ENCODE measurements at regions not wholly inside any gene's neighbourhood (a gene's known extent, or its start where the extent isn't known, plus 50 kb on each side); places are given as distances from the start of the nearest gene placed in this dataset.

GRCh38 chr18:68234131-68234530 is 480.8 kb downstream of the TMX3 start:
- DNase-seq (ENCODE audit: low read depth in 2 of 2), result peak in 1 of 2 donors; percentile 66
- Histone ChIP-seq H3K27ac (ENCODE audit: insufficient read depth, low read length) (no peak overlapping the region), H3K27me3 (ENCODE audit: control insufficient read depth, insufficient read depth, low read length) (no peaks in the 10 kb centered on the region), H2AFZ (ENCODE audit: low read length) (no peak overlapping the region), H3K79me2 (ENCODE audit: control insufficient read depth, insufficient read depth, low read length) (no peaks in the 10 kb centered on the region), H4K20me1 (ENCODE audit: control insufficient read depth, extremely low read depth, insufficient read depth, low read length) (no peaks in the 10 kb centered on the region), H3K4me3 (replicated peaks in 1 of 4; ENCODE audit: control extremely low read depth in 1 of 4, insufficient read depth in 1 of 4, low read depth in 3 of 4, low read length in 4 of 4) (no peak overlapping the region), H3K9ac (ENCODE audit: insufficient read depth, low read length) (no peak overlapping the region), H3K36me3 (ENCODE audit: control insufficient read depth, insufficient read depth, low read length) (no peaks in the 10 kb centered on the region), H3K4me2 (ENCODE audit: extremely low read depth, insufficient read depth, low read length) (no peak overlapping the region), H3K4me1 (ENCODE audit: control insufficient read depth, extremely low read depth, insufficient read depth, low read length) (no peaks in the 10 kb centered on the region), H3K9me3 (ENCODE audit: control insufficient read depth, insufficient read depth, low read depth, low read length) (no peaks in the 10 kb centered on the region)
- TF ChIP-seq CTCF (conservative IDR thresholded peaks at IDR 0.05 in 1 of 2, IDR thresholded peaks at IDR 0.05 in 1 of 2; ENCODE audit: low read depth in 1 of 2, low read length in 2 of 2) (no peak), EZH2 (IDR thresholded peaks at IDR 0.05; ENCODE audit: low read length, missing control alignments) (no peak)

- H4K20me1 ChIP-seq (ENCODE audit: control insufficient read depth, extremely low read depth, insufficient read depth, low read length), result no peaks in the 10 kb centered on the region
- no peaks in the 10 kb centered on the region for H3K4me1 ChIP-seq (ENCODE audit: control insufficient read depth, extremely low read depth, insufficient read depth, low read length)
- H3K9ac ChIP-seq (ENCODE audit: insufficient read depth, low read length), result no peak overlapping the region
- H3K27me3 ChIP-seq (ENCODE audit: control insufficient read depth, insufficient read depth, low read length), result no peaks in the 10 kb centered on the region
- TF ChIP-seq EZH2 (IDR thresholded peaks at IDR 0.05; ENCODE audit: low read length, missing control alignments), result no peak
- no peaks in the 10 kb centered on the region for H3K9me3 ChIP-seq (ENCODE audit: control insufficient read depth, insufficient read depth, low read depth, low read length)
- H3K4me3 ChIP-seq (replicated peaks in 1 of 4; ENCODE audit: control extremely low read depth in 1 of 4, insufficient read depth in 1 of 4, low read depth in 3 of 4, low read length in 4 of 4), result no peak overlapping the region
- no peaks in the 10 kb centered on the region for H3K36me3 ChIP-seq (ENCODE audit: control insufficient read depth, insufficient read depth, low read length)
- no peak for DNase-seq (ENCODE audit: low read depth in 2 of 2)
- H3K4me2 ChIP-seq (ENCODE audit: extremely low read depth, insufficient read depth, low read length), result no peak overlapping the region
- H2AFZ ChIP-seq (ENCODE audit: low read length), result no peak overlapping the region
- no peaks in the 10 kb centered on the region for H3K79me2 ChIP-seq (ENCODE audit: control insufficient read depth, insufficient read depth, low read length)
- no peak overlapping the region for H3K27ac ChIP-seq (ENCODE audit: insufficient read depth, low read length)
Observed at GRCh38 chr18:68233018-68233417, 481.9 kb downstream of the TMX3 start.

- no peak for TF ChIP-seq EZH2 (IDR thresholded peaks at IDR 0.05; ENCODE audit: low read length, missing control alignments)
- TF ChIP-seq CTCF (conservative IDR thresholded peaks at IDR 0.05 in 1 of 2, IDR thresholded peaks at IDR 0.05 in 1 of 2; ENCODE audit: low read depth in 1 of 2, low read length in 2 of 2), result no peak
- DNase-seq (ENCODE audit: low read depth in 2 of 2), result no peak
- no peaks in the 10 kb centered on the region for H3K27me3 ChIP-seq (ENCODE audit: control insufficient read depth, insufficient read depth, low read length)
- H3K4me1 ChIP-seq (ENCODE audit: control insufficient read depth, extremely low read depth, insufficient read depth, low read length), result no peaks in the 10 kb centered on the region
- H3K36me3 ChIP-seq (ENCODE audit: control insufficient read depth, insufficient read depth, low read length), result no peaks in the 10 kb centered on the region
- H4K20me1 ChIP-seq (ENCODE audit: control insufficient read depth, extremely low read depth, insufficient read depth, low read length), result no peaks in the 10 kb centered on the region
- no peak overlapping the region for H2AFZ ChIP-seq (ENCODE audit: low read length)
- H3K9ac ChIP-seq (ENCODE audit: insufficient read depth, low read length), result no peak overlapping the region
- H3K79me2 ChIP-seq (ENCODE audit: control insufficient read depth, insufficient read depth, low read length), result no peaks in the 10 kb centered on the region
- H3K4me2 ChIP-seq (ENCODE audit: extremely low read depth, insufficient read depth, low read length), result no peak overlapping the region
- no peaks in the 10 kb centered on the region for H3K9me3 ChIP-seq (ENCODE audit: control insufficient read depth, insufficient read depth, low read depth, low read length)
- no peak overlapping the region for H3K27ac ChIP-seq (ENCODE audit: insufficient read depth, low read length)
- H3K4me3 ChIP-seq (replicated peaks in 1 of 4; ENCODE audit: control extremely low read depth in 1 of 4, insufficient read depth in 1 of 4, low read depth in 3 of 4, low read length in 4 of 4), result no peak overlapping the region
Observed at GRCh38 chr18:68229351-68229750, 485.6 kb downstream of the TMX3 start.
